Gastrocnemius medialis (tissue), 4 donors: ENCODE measurements at regions not wholly inside any gene's neighbourhood (a gene's known extent, or its start where the extent isn't known, plus 50 kb on each side); places are given as distances from the start of the nearest gene placed in this dataset.

ENCODE experiments used
- ATAC-seq, 2 donors: fragments of 150-250 bp; one replicate each; pipeline ENCODE4 v1.9.1; 2016
- DNase-seq, 2 donors: peaks; one replicate each; pipeline ENCODE4 v3.0.0-alpha.2; 2019
- H3K27ac ChIP-seq, 4 donors: fragments of 200-600 bp; sonication (generic); 1 replicate in 1 of 4; 2 replicates in 3 of 4; pipeline ENCODE4 v1.5.1; 2016 to 2018; ENCODE audit warnings: mild to moderate bottlenecking in 2 of 4, moderate library complexity in 1 of 4
- H3K27me3 ChIP-seq, 3 donors: fragments of 200-600 bp; sonication (generic) in 2 of 3; 1 replicate in 1 of 3; 2 replicates in 2 of 3; pipeline versions ENCODE4 v1.5.1 to v1.6.0; 2016 to 2019; ENCODE audit warnings: mild to moderate bottlenecking in 1 of 3, moderate library complexity in 1 of 3
- H3K36me3 ChIP-seq, 2 donors: fragments of 200-600 bp; sonication (generic) in 1 of 2; one replicate each; pipeline ENCODE4 v1.5.1; 2017 to 2018
- H3K4me1 ChIP-seq, 2 donors: fragments of 200-600 bp; sonication (generic) in 1 of 2; one replicate each; pipeline ENCODE4 v1.5.1; 2016 to 2017; ENCODE audit warnings: mild to moderate bottlenecking in 2 of 2
- H3K4me3 ChIP-seq, 4 donors: fragments of 200-600 bp; sonication (generic) in 3 of 4; 1 replicate in 1 of 4; 2 replicates in 3 of 4; pipeline ENCODE4 v1.5.1; 2016 to 2019; ENCODE audit warnings: mild to moderate bottlenecking in 2 of 4
- H3K9me3 ChIP-seq, 3 donors: fragments of 200-600 bp; sonication (generic) in 2 of 3; 1 replicate in 1 of 3; 2 replicates in 2 of 3; pipeline ENCODE4 v1.5.1; 2016 to 2019
- POLR2A ChIP-seq, 2 donors: fragments of 450-650 bp; IDR thresholded peaks; one replicate each; pipeline ENCODE4 v1.6.1; 2017; ENCODE audit warnings: antibody characterized with exemption in 2 of 2, mild to moderate bottlenecking in 2 of 2, moderate library complexity in 2 of 2
- in situ Hi-C, 4 donors: fragments of 200-750 bp; cut with MboI; loops; one replicate each; pipeline versions ENCODE4 v1.15.0 to v1.8.0; 2017; ENCODE audit warnings: low sequenced_read_pairs in 4 of 4
- intact Hi-C: fragments of 100-400 bp; cut with DNase I; formaldehyde crosslinking; loops from one replicate; pipeline ENCODE4 v1.15.1; 2023; ENCODE audit warnings: low total_unique reads
- TF ChIP-seq, protein P1 (sequence below), 5 experiments: fragments of 450-650 bp in 3 of 5; fragments of 200-600 bp in 2 of 5; sonication (generic) in 2 of 5; IDR thresholded peaks in 4 of 5; conservative IDR thresholded peaks in 1 of 5; 1 replicate in 4 of 5; 2 replicates in 1 of 5; pipeline ENCODE4 v1.5.1; 2016 to 2019; ENCODE audit warnings: antibody characterized with exemption in 5 of 5, mild to moderate bottlenecking in 3 of 5, moderate library complexity in 3 of 5

DNA sequence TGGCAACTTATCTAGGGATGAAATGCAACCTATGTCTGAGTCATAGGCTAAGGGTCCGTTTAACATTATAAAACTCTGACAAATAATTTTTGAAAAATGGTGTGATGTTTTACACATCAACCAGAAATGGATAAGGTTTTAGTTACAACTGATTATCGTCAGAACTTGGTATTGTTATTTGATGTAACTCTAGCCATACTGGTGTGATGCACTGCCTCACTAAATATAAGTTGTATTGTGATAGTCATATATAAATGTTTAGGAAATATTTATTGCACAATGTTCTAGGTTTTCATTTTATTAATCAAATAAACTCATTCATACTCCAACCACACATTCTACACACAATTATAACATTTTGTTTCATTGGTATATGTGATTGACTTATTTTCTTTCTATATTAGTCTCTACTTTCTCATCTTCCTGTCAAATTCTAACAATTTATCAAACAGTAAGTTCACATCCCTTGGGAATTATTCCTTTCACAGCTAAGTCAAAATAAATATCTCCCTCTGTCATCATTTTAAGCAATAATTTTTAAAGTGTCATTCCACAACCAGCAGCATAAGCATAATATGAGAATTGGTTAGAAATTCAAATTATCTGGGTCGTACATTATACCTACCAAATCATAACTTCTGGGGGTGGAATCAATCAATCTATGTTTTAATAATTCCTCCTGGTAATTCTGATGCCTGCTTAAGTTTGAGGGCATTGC is 873.9 kb downstream of the SLITRK1 start:
- H3K36me3 ChIP-seq, result no peaks in the 10 kb centered on the region
- H3K4me1 ChIP-seq, result peaks cover 0 to 6% of the 10 kb centered on the region in 2 donors
- H3K4me3 ChIP-seq, result no peak overlapping the region
- DNase-seq (no peak), ATAC-seq (no peak)
- intact Hi-C loops, result no loop called here
- in situ Hi-C loops, result no loop called here
- no peak for TF ChIP-seq POLR2A (IDR thresholded peaks at IDR 0.05)
- TF ChIP-seq, protein P1, sequence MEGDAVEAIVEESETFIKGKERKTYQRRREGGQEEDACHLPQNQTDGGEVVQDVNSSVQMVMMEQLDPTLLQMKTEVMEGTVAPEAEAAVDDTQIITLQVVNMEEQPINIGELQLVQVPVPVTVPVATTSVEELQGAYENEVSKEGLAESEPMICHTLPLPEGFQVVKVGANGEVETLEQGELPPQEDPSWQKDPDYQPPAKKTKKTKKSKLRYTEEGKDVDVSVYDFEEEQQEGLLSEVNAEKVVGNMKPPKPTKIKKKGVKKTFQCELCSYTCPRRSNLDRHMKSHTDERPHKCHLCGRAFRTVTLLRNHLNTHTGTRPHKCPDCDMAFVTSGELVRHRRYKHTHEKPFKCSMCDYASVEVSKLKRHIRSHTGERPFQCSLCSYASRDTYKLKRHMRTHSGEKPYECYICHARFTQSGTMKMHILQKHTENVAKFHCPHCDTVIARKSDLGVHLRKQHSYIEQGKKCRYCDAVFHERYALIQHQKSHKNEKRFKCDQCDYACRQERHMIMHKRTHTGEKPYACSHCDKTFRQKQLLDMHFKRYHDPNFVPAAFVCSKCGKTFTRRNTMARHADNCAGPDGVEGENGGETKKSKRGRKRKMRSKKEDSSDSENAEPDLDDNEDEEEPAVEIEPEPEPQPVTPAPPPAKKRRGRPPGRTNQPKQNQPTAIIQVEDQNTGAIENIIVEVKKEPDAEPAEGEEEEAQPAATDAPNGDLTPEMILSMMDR (IDR thresholded peaks at IDR 0.05 in 4 of 5, conservative IDR thresholded peaks at IDR 0.05 in 1 of 5), result no peak
- H3K9me3 ChIP-seq, result no peaks in the 10 kb centered on the region
- H3K27ac ChIP-seq, result no peak overlapping the region
- no peaks in the 10 kb centered on the region for H3K27me3 ChIP-seq

DNA sequence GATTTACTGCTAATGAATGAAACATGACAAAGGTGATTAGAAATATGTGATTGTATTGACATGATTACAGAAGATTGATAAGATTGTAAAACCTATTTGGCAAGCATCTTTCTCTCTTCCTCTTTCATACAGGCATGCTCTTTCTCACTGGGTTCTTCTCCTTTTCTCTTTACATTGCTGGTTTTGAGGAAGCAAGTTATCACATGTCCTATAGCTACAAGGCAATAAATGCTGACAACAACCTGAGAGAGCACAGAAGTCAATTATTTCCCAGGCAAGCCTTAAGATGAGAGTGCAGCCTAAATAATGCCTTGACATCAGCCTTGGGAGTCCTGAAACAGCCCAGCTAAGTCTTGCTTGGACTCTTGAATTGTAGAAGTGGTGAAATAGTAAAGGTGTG is 875.0 kb downstream of the SLITRK1 start:
- no peak for TF ChIP-seq POLR2A (IDR thresholded peaks at IDR 0.05)
- TF ChIP-seq, protein P1 (IDR thresholded peaks at IDR 0.05 in 4 of 5, conservative IDR thresholded peaks at IDR 0.05 in 1 of 5), result no peak
- no peak overlapping the region for H3K4me3 ChIP-seq
- no peaks in the 10 kb centered on the region for H3K9me3 ChIP-seq
- intact Hi-C loops, result no loop called here
- no peaks in the 10 kb centered on the region for H3K27me3 ChIP-seq
- H3K36me3 ChIP-seq, result no peaks in the 10 kb centered on the region
- in situ Hi-C loops, result no loop called here
- ATAC-seq (no peak), DNase-seq (no peak)
- no peak overlapping the region for H3K27ac ChIP-seq
- peaks cover 0 to 6% of the 10 kb centered on the region in 2 donors for H3K4me1 ChIP-seq

DNA sequence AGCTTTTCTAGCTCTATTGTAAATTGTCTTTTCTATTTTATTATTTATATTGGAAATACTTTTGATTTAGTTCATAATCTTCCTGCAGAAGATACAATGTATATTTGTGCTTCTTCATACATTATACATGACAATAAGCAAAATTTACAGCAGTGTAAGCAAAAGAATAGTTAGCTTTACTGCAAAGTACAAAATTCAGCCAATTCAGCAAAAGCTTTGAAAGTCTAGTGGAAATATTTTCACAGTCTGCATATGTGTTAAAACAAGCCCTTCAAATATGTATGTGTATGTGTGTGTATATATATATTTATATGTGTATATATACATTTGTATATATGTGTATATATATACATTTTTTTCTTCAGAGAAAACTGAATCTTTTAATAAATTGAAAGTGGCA is 879.1 kb downstream of the SLITRK1 start:
- TF ChIP-seq, protein P1 (IDR thresholded peaks at IDR 0.05 in 4 of 5, conservative IDR thresholded peaks at IDR 0.05 in 1 of 5), result no peak
- TF ChIP-seq POLR2A (IDR thresholded peaks at IDR 0.05), result no peak
- in situ Hi-C loops, result no loop called here

DNA sequence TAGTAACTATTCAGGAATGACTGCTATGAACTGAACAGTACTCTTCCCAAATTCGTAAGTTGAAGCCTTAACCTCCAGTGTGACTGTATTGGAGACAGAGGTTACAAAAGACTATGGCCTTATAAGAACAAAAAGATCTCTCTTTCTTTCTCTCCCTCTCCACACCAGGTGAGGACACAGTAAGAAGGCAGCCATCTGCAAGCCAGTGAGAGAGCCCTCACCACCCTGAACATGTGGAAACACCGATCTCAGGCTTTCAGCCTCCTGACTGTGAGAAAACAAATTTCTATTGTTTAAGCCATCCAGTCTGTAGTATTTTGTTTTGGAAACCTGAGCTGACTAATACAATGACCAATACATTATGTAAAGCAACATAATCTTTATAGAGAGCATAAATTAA is 888.9 kb downstream of the SLITRK1 start:
- Histone ChIP-seq H3K4me3 (no peak overlapping the region), H3K27ac (no peak overlapping the region), H3K27me3 (no peaks in the 10 kb centered on the region), H3K36me3 (no peaks in the 10 kb centered on the region), H3K9me3 (no peaks in the 10 kb centered on the region), H3K4me1 (no peaks in the 10 kb centered on the region)
- ATAC-seq, result no peak
- TF ChIP-seq, protein P1 (IDR thresholded peaks at IDR 0.05 in 4 of 5, conservative IDR thresholded peaks at IDR 0.05 in 1 of 5), result no peak
- no peak for TF ChIP-seq POLR2A (IDR thresholded peaks at IDR 0.05)
- in situ Hi-C loops, result no loop called here
- intact Hi-C loops, result no loop called here
- no peak for DNase-seq

More for the DNA sequence above, 879.1 kb downstream of the SLITRK1 start:
- Histone ChIP-seq H3K4me1 (no peaks in the 10 kb centered on the region), H3K27ac (no peak overlapping the region), H3K9me3 (no peaks in the 10 kb centered on the region), H3K4me3 (no peak overlapping the region), H3K36me3 (no peaks in the 10 kb centered on the region), H3K27me3 (no peaks in the 10 kb centered on the region)
- ATAC-seq, result no peak
- no peak for DNase-seq
- intact Hi-C loops, result no loop called here

DNA sequence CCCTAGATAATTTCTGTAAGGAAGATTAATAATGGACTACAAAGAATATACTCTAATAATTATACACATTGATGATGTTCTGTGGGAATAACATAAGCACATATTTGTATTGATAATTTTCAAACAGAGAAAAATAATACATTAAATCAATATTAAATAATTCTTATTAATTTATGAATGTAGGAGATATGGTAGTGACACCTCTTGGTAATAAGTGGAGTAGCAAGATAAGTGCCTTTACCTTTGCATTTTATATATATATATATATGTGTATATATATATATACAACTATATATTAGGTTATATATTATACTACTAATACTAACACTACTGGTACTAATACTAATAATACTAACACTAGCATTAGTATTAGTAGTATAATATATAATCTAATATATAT is 905.8 kb downstream of the SLITRK1 start:
- TF ChIP-seq, protein P1 (IDR thresholded peaks at IDR 0.05 in 4 of 5, conservative IDR thresholded peaks at IDR 0.05 in 1 of 5), result no peak
- TF ChIP-seq POLR2A (IDR thresholded peaks at IDR 0.05), result no peak
- intact Hi-C loops, result no loop called here
- Histone ChIP-seq H3K4me3 (no peak overlapping the region), H3K9me3 (no peaks in the 10 kb centered on the region), H3K36me3 (no peaks in the 10 kb centered on the region), H3K4me1 (no peaks in the 10 kb centered on the region), H3K27ac (no peak overlapping the region), H3K27me3 (no peaks in the 10 kb centered on the region)
- in situ Hi-C loops, result no loop called here
- DNase-seq (no peak), ATAC-seq (no peak)
